ENCODE measurements at regions not wholly inside any gene's neighbourhood (a gene's known extent, or its start where the extent isn't known, plus 50 kb on each side); places are given as distances from the start of the nearest gene placed in this dataset.
"Not testable (repeated sequence)": the region's sequence is repeated elsewhere in the genome, so short reads cannot be mapped to it uniquely, and the experiment has no call there.

DNA sequence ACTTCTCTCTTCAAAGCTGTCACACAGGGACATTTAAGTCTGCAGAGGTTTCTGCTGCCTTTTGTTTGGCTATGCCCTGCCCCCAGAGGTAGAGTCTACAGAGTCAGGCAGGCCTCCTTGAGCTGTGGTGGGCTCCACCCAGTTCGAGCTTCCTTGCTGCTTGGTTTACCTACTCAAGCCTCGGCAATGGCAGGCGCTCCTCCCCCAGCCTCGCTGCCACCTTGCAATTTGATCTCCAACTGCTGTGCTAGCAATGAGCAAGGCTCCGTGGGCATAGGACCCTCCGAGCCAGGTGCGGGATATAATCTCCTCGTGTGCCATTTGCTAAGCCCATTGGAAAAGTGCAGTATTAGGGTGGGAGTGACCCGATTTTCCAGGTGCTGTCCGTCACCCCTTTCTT lies 306.9 kb upstream of the API5 start:
- not testable (repeated sequence) for TF ChIP-seq CTCF (IDR thresholded peaks at IDR 0.05; ENCODE audit: low read depth, low read length); EZH2phosphoT487 (IDR thresholded peaks at IDR 0.05; ENCODE audit: low read depth)

All from OCI-LY3 (cell line).